GM12878 (cell line): ENCODE measurements at regions not wholly inside any gene's neighbourhood (a gene's known extent, or its start where the extent isn't known, plus 50 kb on each side); places are given as distances from the start of the nearest gene placed in this dataset.

ENCODE experiments used
- ATAC-seq: fragments of 200-7000 bp; cut with Tn5 transposase; 3 replicates; pipeline ENCODE4 v1.9.1; 2020; ENCODE audit warnings: mild to moderate bottlenecking, moderate library complexity
- BruUV-seq: library from RNA; stranded (reverse); fragments of 400-500 nt; replicated peaks from 2 replicates; lab custom pipeline; 2021; lab: Mats Ljungman, UMichigan
- CTCF ChIA-PET: fragments of 300-600 bp; sonication (Branson Sonifier 250); formaldehyde crosslinking; extraction: SDS; loops from one replicate; lab custom pipeline; 2021; ENCODE audit warnings: inconsistent platforms; lab: Yijun Ruan, JAX
- POLR2A ChIA-PET: fragments of 350-600 bp; formaldehyde crosslinking; extraction: SDS; loops from one replicate; lab custom pipeline; 2021; ENCODE audit warnings: inconsistent platforms; lab: Charles Lee
- RAD21 ChIA-PET: fragments of 300-600 bp; sonication (Branson Sonifier 250); formaldehyde crosslinking; loops from one replicate; lab custom pipeline; 2023; ENCODE audit warnings: antibody characterized with exemption; ENCODE audit not compliant: unreplicated experiment; lab: Charles Lee
- SMC1A ChIA-PET: fragments of 300-600 bp; sonication (Branson Sonifier 250); formaldehyde crosslinking; loops from one replicate; lab custom pipeline; 2023; ENCODE audit not compliant: unreplicated experiment, uncharacterized antibody; lab: Charles Lee
- DNase-seq: peaks from one replicate; pipeline ENCODE4 v3.0.0-alpha.2; 2011; ENCODE audit warnings: low read depth, low spot score
- FAIRE-seq: peaks from 3 replicates; lab custom pipeline; 2011; peaks lifted over from hg19 to GRCh38; lab: Jason Lieb, UNC
- H2AFZ ChIP-seq: 2 replicates; pipeline ENCODE4 v1.6.0; 2011; ENCODE audit warnings: low read depth, low read length, control low read depth; ENCODE audit not compliant: control insufficient read depth
- H3K27ac ChIP-seq: 2 replicates; pipeline ENCODE4 v1.5.1; 2011; ENCODE audit warnings: control low read depth; ENCODE audit not compliant: control insufficient read depth, insufficient read depth
- H3K27me3 ChIP-seq, 2 experiments: replicated peaks in 1 of 2; 2 replicates each; pipeline versions ENCODE4 v1.6.0 to v1.6.1; 2011; ENCODE audit warnings: low read length in 1 of 2; ENCODE audit not compliant: control insufficient read depth in 2 of 2, insufficient read depth in 2 of 2
- H3K36me3 ChIP-seq, 2 experiments: 2 replicates each; pipeline ENCODE4 v1.5.1; 2011; ENCODE audit warnings: low read length in 1 of 2; ENCODE audit not compliant: control insufficient read depth in 2 of 2, insufficient read depth in 2 of 2
- H3K4me1 ChIP-seq: 2 replicates; pipeline ENCODE4 v1.6.1; 2011; ENCODE audit warnings: mild to moderate bottlenecking, low read length, moderate library complexity, mixed read lengths; ENCODE audit not compliant: control insufficient read depth, insufficient read depth
- H3K4me2 ChIP-seq: 2 replicates; pipeline ENCODE4 v1.6.0; 2011; ENCODE audit warnings: control low read depth; ENCODE audit not compliant: control insufficient read depth, insufficient read depth
- H3K4me3 ChIP-seq: fragments of 200-600 bp; sonication (generic); 2 replicates; pipeline ENCODE4 v1.5.1; 2016
- H3K79me2 ChIP-seq: 2 replicates; pipeline ENCODE4 v1.6.0; 2011; ENCODE audit warnings: low read length; ENCODE audit not compliant: control insufficient read depth, insufficient read depth
- H3K9ac ChIP-seq: 2 replicates; pipeline ENCODE4 v1.8.0; 2011; ENCODE audit warnings: low read length, control low read depth, mixed read lengths; ENCODE audit not compliant: control insufficient read depth, insufficient read depth
- H3K9me3 ChIP-seq: replicated peaks from 3 replicates; pipeline ENCODE4 v1.5.1; 2011; ENCODE audit warnings: mild to moderate bottlenecking, low read length; ENCODE audit not compliant: control insufficient read depth, insufficient read depth
- H4K20me1 ChIP-seq: 2 replicates; pipeline ENCODE4 v1.6.0; 2011; ENCODE audit not compliant: control insufficient read depth, insufficient read depth
- RBBP5 ChIP-seq: fragments of 200-600 bp; sonication (generic); conservative IDR thresholded peaks from 2 replicates; pipeline ENCODE4 v1.6.1; 2016
- STAT3 ChIP-seq: IDR thresholded peaks from 2 replicates; pipeline ENCODE4 v1.6.1; 2011; ENCODE audit warnings: low read depth, low read length, improper control_type of control experiment
- TCF12 ChIP-seq: IDR thresholded peaks from 2 replicates; pipeline ENCODE4 v1.6.1; 2011; ENCODE audit warnings: low read depth, mild to moderate bottlenecking, low read length
- WGBS: methylation state at CpG from one replicate; pipeline ENCODE4 v1.1.6; 2016; ENCODE audit warnings: low lambda C conversion rate; ENCODE audit not compliant: insufficient replicate concordance, insufficient coverage; ENCODE audit errors: missing lambda C conversion rate; 5-methylcytosine and 5-hydroxymethylcytosine counted together
- in situ Hi-C: fragments of 300-500 bp; cut with MboI; formaldehyde crosslinking; loops from 9 replicates; pipeline ENCODE4 v1.14.3; 2018; ENCODE audit warnings: mixed read lengths
- intact Hi-C: fragments of 100-400 bp; cut with micrococcal nuclease; formaldehyde crosslinking; loops from one replicate; pipeline ENCODE4 v1.14.2; 2022; ENCODE audit not compliant: unreplicated experiment
- TF ChIP-seq, protein P1 (sequence below): IDR thresholded peaks from 2 replicates; pipeline ENCODE4 v1.6.1; 2011; ENCODE audit warnings: borderline replicate concordance, low read depth, mild to moderate bottlenecking, moderate library complexity, low read length; ENCODE audit not compliant: insufficient read depth, poor library complexity, severe bottlenecking

DNA sequence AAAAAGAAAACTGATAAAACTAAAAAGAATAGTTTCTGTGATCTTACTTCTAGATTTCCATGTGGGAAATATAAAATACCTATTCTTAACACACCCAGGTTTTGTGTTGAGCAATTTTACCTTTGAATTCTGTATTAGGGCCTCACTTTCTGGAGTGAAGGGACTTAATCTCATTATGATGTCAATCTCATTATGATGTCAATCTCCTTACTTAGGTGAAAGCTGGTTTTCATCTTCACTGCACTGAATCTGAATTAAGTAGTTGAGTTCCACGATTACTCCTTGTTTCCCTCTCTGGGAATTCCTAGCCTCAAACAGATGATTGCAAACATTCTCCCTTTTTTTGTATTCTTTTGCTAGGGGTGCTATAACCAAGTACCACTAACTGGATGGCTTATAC, 1367.2 kb downstream of the EFNB2 start:
- TF ChIP-seq STAT3 (no peak), TCF12 (no peak)
- TF ChIP-seq, all 136 proteins: peak for 0
- 12% methylated on average over 1 of the region's 1 CpG for WGBS

DNA sequence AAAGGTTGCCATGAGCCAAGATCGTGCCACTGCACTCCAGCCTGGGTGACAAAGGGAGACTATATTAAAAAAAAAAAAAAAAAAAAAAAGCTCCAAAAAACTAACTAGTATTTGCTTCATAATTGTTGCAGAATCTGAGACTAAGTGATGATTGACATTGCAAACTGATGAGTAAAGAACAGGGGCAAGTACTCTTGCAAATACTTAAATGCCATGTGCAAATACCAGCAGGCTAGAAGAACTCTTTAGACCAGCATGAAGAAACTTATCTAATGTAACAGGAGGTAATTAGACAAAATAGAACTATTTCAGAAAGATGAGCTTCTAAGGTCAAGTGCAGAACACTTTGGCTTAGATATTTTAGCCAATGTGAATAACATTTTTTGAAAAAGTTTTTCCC, 1368.1 kb downstream of the EFNB2 start:
- ChIA-PET RAD21 (no interaction called here), CTCF (interaction anchor here (0.6 kb wide), 1 partner anchor 24 kb away, joined by 3 read pairs; no protein-coding TSS in a partner anchor), POLR2A (interaction anchor here (0.6 kb wide), 1 partner anchor 389 kb away, joined by 5 read pairs; no protein-coding TSS in a partner anchor), SMC1A (no interaction called here)
- BruUV-seq = no TSS peak
- Histone ChIP-seq H3K27ac (no peak overlapping the region), H2AFZ (no peak overlapping the region), H3K9ac (no peak overlapping the region), H3K4me2 (no peak overlapping the region), H3K4me1 (peaks cover 3% of the 10 kb centered on the region; the same call in 1 of the 2 replicates), H3K79me2 (no peaks in the 10 kb centered on the region), H4K20me1 (no peaks in the 10 kb centered on the region), H3K4me3 (no peak overlapping the region), H3K27me3 (no peaks in the 10 kb centered on the region), H3K9me3 (no peaks in the 10 kb centered on the region; the same call in 2 of the 3 replicates), H3K36me3 (no peaks in the 10 kb centered on the region)
- DNase-seq (no peak), FAIRE-seq (no peak), ATAC-seq (no peak)
- no peak for TF ChIP-seq STAT3
- TF ChIP-seq, protein P1, sequence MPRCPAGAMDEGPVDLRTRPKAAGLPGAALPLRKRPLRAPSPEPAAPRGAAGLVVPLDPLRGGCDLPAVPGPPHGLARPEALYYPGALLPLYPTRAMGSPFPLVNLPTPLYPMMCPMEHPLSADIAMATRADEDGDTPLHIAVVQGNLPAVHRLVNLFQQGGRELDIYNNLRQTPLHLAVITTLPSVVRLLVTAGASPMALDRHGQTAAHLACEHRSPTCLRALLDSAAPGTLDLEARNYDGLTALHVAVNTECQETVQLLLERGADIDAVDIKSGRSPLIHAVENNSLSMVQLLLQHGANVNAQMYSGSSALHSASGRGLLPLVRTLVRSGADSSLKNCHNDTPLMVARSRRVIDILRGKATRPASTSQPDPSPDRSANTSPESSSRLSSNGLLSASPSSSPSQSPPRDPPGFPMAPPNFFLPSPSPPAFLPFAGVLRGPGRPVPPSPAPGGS = no peak
- TF ChIP-seq RBBP5 = no peak
- in situ Hi-C loops = no loop called here
- WGBS = 0% methylated on average over 1 of the region's 1 CpG
- intact Hi-C loops = no loop called here

More for the DNA sequence above, 1367.2 kb downstream of the EFNB2 start:
- no peaks in the 10 kb centered on the region; the same call in 2 of the 3 replicates for H3K9me3 ChIP-seq
- H3K4me1 ChIP-seq = peaks cover 3% of the 10 kb centered on the region; the same call in 1 of the 2 replicates
- no peaks in the 10 kb centered on the region for H3K27me3 ChIP-seq
- no peaks in the 10 kb centered on the region for H3K36me3 ChIP-seq
- intact Hi-C loops = no loop called here
- no peak overlapping the region for H3K27ac ChIP-seq
- no peak for DNase-seq
- in situ Hi-C loops = no loop called here
- FAIRE-seq = no peak
- no TSS peak for BruUV-seq
- ChIA-PET CTCF (no interaction called here), SMC1A (no interaction called here), POLR2A (no interaction called here), RAD21 (no interaction called here)
- no peak overlapping the region for H3K9ac ChIP-seq
- no peaks in the 10 kb centered on the region for H4K20me1 ChIP-seq
- no peak overlapping the region for H3K4me3 ChIP-seq
- no peak overlapping the region for H3K4me2 ChIP-seq
- H3K79me2 ChIP-seq = no peaks in the 10 kb centered on the region
- ATAC-seq = no peak
- no peak overlapping the region for H2AFZ ChIP-seq
